Fibroblast of lung (primary cell): ENCODE measurements at regions not wholly inside any gene's neighbourhood (a gene's known extent, or its start where the extent isn't known, plus 50 kb on each side); places are given as distances from the start of the nearest gene placed in this dataset.

Experiments used
- DNase-seq, 2 donors: peaks; one replicate each; pipeline versions ENCODE4 v3.0.0 to v3.0.0-alpha.2; 2010; ENCODE audit warnings: low read depth in 2 of 2
- H2AFZ ChIP-seq: 2 replicates; pipeline ENCODE4 v1.5.1; 2012; ENCODE audit warnings: low read length, control low read depth, inconsistent platforms
- H3K27ac ChIP-seq: 2 replicates; pipeline ENCODE4 v1.5.1; 2011; ENCODE audit warnings: low read length, control low read depth; ENCODE audit not compliant: insufficient read depth
- H3K27me3 ChIP-seq: 2 replicates; pipeline ENCODE4 v1.5.1; 2011; ENCODE audit warnings: mild to moderate bottlenecking, low read length; ENCODE audit not compliant: control insufficient read depth, insufficient read depth
- H3K36me3 ChIP-seq: 2 replicates; pipeline ENCODE4 v1.5.1; 2011; ENCODE audit warnings: low read length; ENCODE audit not compliant: control insufficient read depth, insufficient read depth
- H3K4me1 ChIP-seq: 2 replicates; pipeline ENCODE4 v1.5.1; 2011; ENCODE audit warnings: low read length; ENCODE audit not compliant: control insufficient read depth, insufficient read depth; ENCODE audit errors: extremely low read depth
- H3K4me2 ChIP-seq: 2 replicates; pipeline ENCODE4 v1.5.1; 2011; ENCODE audit warnings: low read length, control low read depth; ENCODE audit not compliant: insufficient read depth; ENCODE audit errors: extremely low read depth
- H3K4me3 ChIP-seq, 4 experiments: fragments of 200-600 bp in 1 of 4; sonication (generic) in 1 of 4; replicated peaks in 1 of 4; 2 replicates each; pipeline ENCODE4 v1.5.1; 2011 to 2016; ENCODE audit warnings: low read length in 4 of 4, low read depth in 3 of 4, mild to moderate bottlenecking in 3 of 4, control low read depth in 2 of 4, inconsistent platforms in 1 of 4, mixed read lengths in 1 of 4; ENCODE audit not compliant: insufficient read depth in 1 of 4; ENCODE audit errors: control extremely low read depth in 1 of 4
- H3K79me2 ChIP-seq: 2 replicates; pipeline ENCODE4 v1.5.1; 2012; ENCODE audit warnings: mild to moderate bottlenecking, low read length, inconsistent platforms; ENCODE audit not compliant: control insufficient read depth, insufficient read depth
- H3K9ac ChIP-seq: 2 replicates; pipeline ENCODE4 v1.5.1; 2011; ENCODE audit warnings: mild to moderate bottlenecking, low read length, control low read depth; ENCODE audit not compliant: insufficient read depth
- H3K9me3 ChIP-seq: 2 replicates; pipeline ENCODE4 v1.5.1; 2012; ENCODE audit warnings: low read depth, low read length; ENCODE audit not compliant: control insufficient read depth, insufficient read depth
- H4K20me1 ChIP-seq: 2 replicates; pipeline ENCODE4 v1.5.1; 2011; ENCODE audit warnings: low read length; ENCODE audit not compliant: control insufficient read depth, insufficient read depth; ENCODE audit errors: extremely low read depth
- EZH2 ChIP-seq: IDR thresholded peaks from 2 replicates; pipeline ENCODE4 v1.5.1; 2012; ENCODE audit warnings: low read length, control low read depth, mild to moderate bottlenecking; ENCODE audit errors: missing control alignments
- TF ChIP-seq, protein P1 (sequence below), 2 donors: IDR thresholded peaks in 1 of 2; conservative IDR thresholded peaks in 1 of 2; 1 replicate in 1 of 2; 2 replicates in 1 of 2; pipeline ENCODE4 v1.5.1; 2011 to 2012; ENCODE audit warnings: low read length in 2 of 2, control low read depth in 1 of 2, inconsistent platforms in 1 of 2, low read depth in 1 of 2, mild to moderate bottlenecking in 1 of 2

DNA sequence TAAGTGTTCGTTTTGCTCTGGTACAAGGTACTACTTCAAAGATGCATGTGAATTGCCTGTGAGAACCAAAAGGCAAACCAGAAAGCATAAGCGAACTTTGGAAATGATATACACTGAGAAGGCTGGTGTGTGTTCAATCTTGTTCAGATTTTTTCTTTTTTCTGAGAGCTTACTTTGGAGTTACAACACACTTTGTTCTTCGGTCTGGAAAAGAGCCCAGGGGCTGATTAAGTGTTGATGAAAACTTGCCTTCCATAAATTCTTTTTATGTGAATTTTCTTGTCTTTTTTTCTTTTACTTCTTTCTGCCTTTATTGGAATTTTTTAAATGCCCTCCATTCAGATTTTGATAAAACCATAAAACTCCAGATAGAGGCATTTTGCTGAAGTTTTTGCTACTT, 395.1 kb upstream of the SASH1 start:
- Histone ChIP-seq H3K4me2 (no peak overlapping the region), H3K27ac (no peak overlapping the region), H3K9me3 (no peaks in the 10 kb centered on the region), H3K4me3 (no peak overlapping the region), H3K4me1 (peaks cover 4% of the 10 kb centered on the region), H3K9ac (no peak overlapping the region), H3K36me3 (no peaks in the 10 kb centered on the region), H2AFZ (no peak overlapping the region), H3K79me2 (no peaks in the 10 kb centered on the region), H3K27me3 (no peaks in the 10 kb centered on the region), H4K20me1 (no peaks in the 10 kb centered on the region)
- TF ChIP-seq, protein P1, sequence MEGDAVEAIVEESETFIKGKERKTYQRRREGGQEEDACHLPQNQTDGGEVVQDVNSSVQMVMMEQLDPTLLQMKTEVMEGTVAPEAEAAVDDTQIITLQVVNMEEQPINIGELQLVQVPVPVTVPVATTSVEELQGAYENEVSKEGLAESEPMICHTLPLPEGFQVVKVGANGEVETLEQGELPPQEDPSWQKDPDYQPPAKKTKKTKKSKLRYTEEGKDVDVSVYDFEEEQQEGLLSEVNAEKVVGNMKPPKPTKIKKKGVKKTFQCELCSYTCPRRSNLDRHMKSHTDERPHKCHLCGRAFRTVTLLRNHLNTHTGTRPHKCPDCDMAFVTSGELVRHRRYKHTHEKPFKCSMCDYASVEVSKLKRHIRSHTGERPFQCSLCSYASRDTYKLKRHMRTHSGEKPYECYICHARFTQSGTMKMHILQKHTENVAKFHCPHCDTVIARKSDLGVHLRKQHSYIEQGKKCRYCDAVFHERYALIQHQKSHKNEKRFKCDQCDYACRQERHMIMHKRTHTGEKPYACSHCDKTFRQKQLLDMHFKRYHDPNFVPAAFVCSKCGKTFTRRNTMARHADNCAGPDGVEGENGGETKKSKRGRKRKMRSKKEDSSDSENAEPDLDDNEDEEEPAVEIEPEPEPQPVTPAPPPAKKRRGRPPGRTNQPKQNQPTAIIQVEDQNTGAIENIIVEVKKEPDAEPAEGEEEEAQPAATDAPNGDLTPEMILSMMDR (conservative IDR thresholded peaks at IDR 0.05 in 1 of 2, IDR thresholded peaks at IDR 0.05 in 1 of 2; ENCODE audit: low read depth in 1 of 2, low read length in 2 of 2): no peak
- TF ChIP-seq EZH2: no peak
- peak; percentile 37 to 83 for DNase-seq

DNA sequence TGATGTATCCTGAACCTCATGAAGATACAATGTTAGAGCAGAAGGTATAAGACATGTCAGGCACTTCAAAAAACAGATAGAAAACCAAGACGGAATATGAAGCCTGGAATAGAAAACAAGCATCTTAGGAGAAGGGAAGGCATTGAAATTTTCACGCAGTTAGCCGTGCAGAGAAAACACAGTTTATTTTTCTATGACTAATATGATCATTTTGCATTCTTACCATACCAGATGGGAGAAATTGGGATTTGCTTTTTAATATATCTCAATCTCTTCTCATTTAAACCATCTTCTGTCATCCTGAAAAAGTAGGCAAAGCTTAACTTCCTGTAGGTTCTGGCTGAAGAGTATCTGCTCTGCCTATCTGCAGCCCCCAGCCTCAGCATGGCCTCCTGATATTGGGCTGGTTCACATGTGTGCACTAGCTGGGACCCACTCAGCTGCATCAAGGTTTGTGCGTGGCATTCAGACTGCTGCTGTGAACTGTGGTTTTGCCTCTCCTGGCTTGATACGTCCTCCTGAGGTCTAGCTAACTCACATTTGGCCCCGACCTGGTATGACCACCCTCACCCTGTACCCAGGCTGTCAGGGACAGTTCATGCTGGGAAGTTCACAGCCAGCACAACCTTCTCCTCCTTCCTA, 392.5 kb upstream of the SASH1 start:
- Histone ChIP-seq H2AFZ (no peak overlapping the region), H3K27ac (no peak overlapping the region)

DNA sequence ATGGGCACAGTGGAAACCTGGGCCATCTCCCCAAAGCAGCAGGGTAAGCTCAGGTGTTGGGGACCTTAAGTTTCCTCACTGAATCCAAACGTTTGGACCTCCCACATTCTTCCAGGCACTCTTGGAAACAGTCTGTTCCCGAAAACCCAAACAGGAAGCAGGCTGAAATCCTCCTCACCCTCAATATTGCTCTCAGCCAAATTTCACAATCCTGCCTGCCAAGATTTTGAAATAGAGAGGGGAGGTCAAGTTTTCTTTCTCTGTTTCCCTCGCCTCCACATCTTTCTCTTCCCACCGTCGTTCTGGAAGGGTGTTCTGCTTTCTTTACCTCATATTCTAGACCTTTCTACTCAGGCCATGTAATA, 392.0 kb upstream of the SASH1 start:
- no peak for TF ChIP-seq EZH2
- TF ChIP-seq, protein P1 (conservative IDR thresholded peaks at IDR 0.05 in 1 of 2, IDR thresholded peaks at IDR 0.05 in 1 of 2; ENCODE audit: low read depth in 1 of 2, low read length in 2 of 2): no peak
- Histone ChIP-seq H2AFZ (no peak overlapping the region), H3K9me3 (no peaks in the 10 kb centered on the region), H3K27ac (no peak overlapping the region), H3K9ac (no peak overlapping the region), H3K79me2 (no peaks in the 10 kb centered on the region), H3K4me3 (no peak overlapping the region), H4K20me1 (no peaks in the 10 kb centered on the region), H3K4me2 (peak overlapping the region; percentile 16), H3K36me3 (no peaks in the 10 kb centered on the region), H3K4me1 (peaks cover 4% of the 10 kb centered on the region), H3K27me3 (no peaks in the 10 kb centered on the region)
- DNase-seq: peak; percentile 52 to 81

More for the DNA sequence above, 392.5 kb upstream of the SASH1 start:
- no peak for TF ChIP-seq EZH2
- TF ChIP-seq, protein P1 (conservative IDR thresholded peaks at IDR 0.05 in 1 of 2, IDR thresholded peaks at IDR 0.05 in 1 of 2; ENCODE audit: low read depth in 1 of 2, low read length in 2 of 2): no peak
- Histone ChIP-seq H3K79me2 (no peaks in the 10 kb centered on the region), H3K27me3 (no peaks in the 10 kb centered on the region), H3K9me3 (no peaks in the 10 kb centered on the region), H3K9ac (no peak overlapping the region), H3K4me2 (peak overlapping the region; percentile 49), H3K4me3 (no peak overlapping the region), H3K4me1 (peaks cover 4% of the 10 kb centered on the region), H4K20me1 (no peaks in the 10 kb centered on the region), H3K36me3 (no peaks in the 10 kb centered on the region)
- DNase-seq: peak; percentile 34 to 37
